ENCODE measurements at regions not wholly inside any gene's neighbourhood (a gene's known extent, or its start where the extent isn't known, plus 50 kb on each side); places are given as distances from the start of the nearest gene placed in this dataset.
"Not testable (repeated sequence)": the region's sequence is repeated elsewhere in the genome, so short reads cannot be mapped to it uniquely, and the experiment has no call there.

DNA sequence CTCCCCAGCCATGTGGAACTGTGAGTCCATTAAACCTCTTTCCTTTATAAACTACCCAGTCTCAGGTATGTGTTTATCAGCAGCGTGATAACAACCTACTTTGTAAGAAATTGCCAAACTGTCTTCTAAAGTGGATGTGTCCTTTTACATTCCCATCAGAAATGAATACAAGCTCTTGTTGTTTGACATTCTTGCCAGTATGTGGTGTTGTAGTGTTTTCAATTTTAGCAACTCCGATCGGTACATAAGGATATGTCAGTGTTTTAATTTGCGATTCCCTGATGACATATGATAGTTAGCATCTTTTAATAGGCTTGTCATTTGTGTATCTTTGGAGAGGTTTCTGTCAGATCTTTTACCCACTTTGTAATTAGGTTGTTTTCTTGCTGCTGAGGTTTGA, 1156.3 kb upstream of the CRIM1 start:
- Histone ChIP-seq H3K9me3 (ENCODE audit: insufficient read depth, low read depth) (no peaks in the 10 kb centered on the region), H3F3A (ENCODE audit: insufficient read depth, low read depth) (no peaks in the 10 kb centered on the region), H3K27me3 (ENCODE audit: insufficient read depth, low read depth) (no peaks in the 10 kb centered on the region), H3K4me2 (no peak overlapping the region), H3K9me2 (ENCODE audit: insufficient read depth) (no peaks in the 10 kb centered on the region), H4K20me1 (ENCODE audit: insufficient read depth) (no peaks in the 10 kb centered on the region), H3K4me3 (no peak overlapping the region), H2AFZ (no peak overlapping the region), H3K27ac (no peak overlapping the region), H3K79me2 (ENCODE audit: low read depth) (no peaks in the 10 kb centered on the region), H3K36me3 (ENCODE audit: low read depth) (no peaks in the 10 kb centered on the region), H3K4me1 (replicated peaks; ENCODE audit: insufficient read depth) (no peaks in the 10 kb centered on the region)
- CTCF ChIA-PET: no interaction called here
- DNase-seq: no peak
- BruUV-seq (replicated peaks): no TSS peak
- POLR2A ChIA-PET (ENCODE audit: unreplicated experiment): no interaction called here
- no peak for TF ChIP-seq EZH2 (IDR thresholded peaks at IDR 0.05; ENCODE audit: low read depth)
- TF ChIP-seq, protein P1, sequence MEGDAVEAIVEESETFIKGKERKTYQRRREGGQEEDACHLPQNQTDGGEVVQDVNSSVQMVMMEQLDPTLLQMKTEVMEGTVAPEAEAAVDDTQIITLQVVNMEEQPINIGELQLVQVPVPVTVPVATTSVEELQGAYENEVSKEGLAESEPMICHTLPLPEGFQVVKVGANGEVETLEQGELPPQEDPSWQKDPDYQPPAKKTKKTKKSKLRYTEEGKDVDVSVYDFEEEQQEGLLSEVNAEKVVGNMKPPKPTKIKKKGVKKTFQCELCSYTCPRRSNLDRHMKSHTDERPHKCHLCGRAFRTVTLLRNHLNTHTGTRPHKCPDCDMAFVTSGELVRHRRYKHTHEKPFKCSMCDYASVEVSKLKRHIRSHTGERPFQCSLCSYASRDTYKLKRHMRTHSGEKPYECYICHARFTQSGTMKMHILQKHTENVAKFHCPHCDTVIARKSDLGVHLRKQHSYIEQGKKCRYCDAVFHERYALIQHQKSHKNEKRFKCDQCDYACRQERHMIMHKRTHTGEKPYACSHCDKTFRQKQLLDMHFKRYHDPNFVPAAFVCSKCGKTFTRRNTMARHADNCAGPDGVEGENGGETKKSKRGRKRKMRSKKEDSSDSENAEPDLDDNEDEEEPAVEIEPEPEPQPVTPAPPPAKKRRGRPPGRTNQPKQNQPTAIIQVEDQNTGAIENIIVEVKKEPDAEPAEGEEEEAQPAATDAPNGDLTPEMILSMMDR (conservative IDR thresholded peaks at IDR 0.05): peak; percentile 33
- intact Hi-C loops (cut with micrococcal nuclease; ENCODE audit: unreplicated experiment): no loop called here

DNA sequence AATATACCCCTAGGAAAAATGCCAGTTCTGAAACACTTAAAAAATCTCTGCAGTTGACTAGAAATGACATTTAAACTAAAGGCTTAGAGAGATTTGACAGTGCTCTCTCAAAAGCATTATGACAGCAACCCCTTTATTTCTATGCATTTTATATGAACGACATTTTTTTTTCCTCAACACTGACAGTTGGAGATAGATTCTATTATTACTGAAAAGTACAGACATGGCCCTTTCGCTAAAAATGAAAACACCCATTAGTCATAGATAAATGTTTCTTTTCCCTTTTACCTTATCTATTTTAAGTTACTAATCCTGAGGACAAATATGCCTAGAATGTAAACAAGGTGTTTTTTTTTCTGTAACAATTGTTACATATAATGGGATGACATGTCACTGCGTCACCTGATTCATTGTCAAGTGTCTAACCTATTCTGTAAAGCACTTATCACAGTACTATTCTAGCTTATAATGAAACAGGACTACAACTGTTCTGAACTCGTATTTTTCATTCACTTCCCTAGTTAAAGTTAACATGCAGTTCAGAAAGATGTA, 1169.6 kb upstream of the CRIM1 start:
- no TSS peak for BruUV-seq (replicated peaks)
- Histone ChIP-seq H3K4me3 (no peak overlapping the region), H3K27me3 (ENCODE audit: insufficient read depth, low read depth) (no peaks in the 10 kb centered on the region), H3K4me1 (replicated peaks; ENCODE audit: insufficient read depth) (no peaks in the 10 kb centered on the region), H3K36me3 (ENCODE audit: low read depth) (no peaks in the 10 kb centered on the region), H3K9me3 (ENCODE audit: insufficient read depth, low read depth) (no peaks in the 10 kb centered on the region), H2AFZ (no peak overlapping the region), H3K79me2 (ENCODE audit: low read depth) (no peaks in the 10 kb centered on the region), H3K9me2 (ENCODE audit: insufficient read depth) (no peaks in the 10 kb centered on the region), H4K20me1 (ENCODE audit: insufficient read depth) (no peaks in the 10 kb centered on the region), H3F3A (ENCODE audit: insufficient read depth, low read depth) (no peaks in the 10 kb centered on the region), H3K27ac (no peak overlapping the region), H3K4me2 (no peak overlapping the region)
- intact Hi-C loops (cut with micrococcal nuclease; ENCODE audit: unreplicated experiment): no loop called here
- ChIA-PET CTCF (no interaction called here), POLR2A (ENCODE audit: unreplicated experiment) (no interaction called here)
- DNase-seq: no peak
- TF ChIP-seq EZH2 (IDR thresholded peaks at IDR 0.05; ENCODE audit: low read depth): no peak
- TF ChIP-seq, protein P1 (conservative IDR thresholded peaks at IDR 0.05): no peak

DNA sequence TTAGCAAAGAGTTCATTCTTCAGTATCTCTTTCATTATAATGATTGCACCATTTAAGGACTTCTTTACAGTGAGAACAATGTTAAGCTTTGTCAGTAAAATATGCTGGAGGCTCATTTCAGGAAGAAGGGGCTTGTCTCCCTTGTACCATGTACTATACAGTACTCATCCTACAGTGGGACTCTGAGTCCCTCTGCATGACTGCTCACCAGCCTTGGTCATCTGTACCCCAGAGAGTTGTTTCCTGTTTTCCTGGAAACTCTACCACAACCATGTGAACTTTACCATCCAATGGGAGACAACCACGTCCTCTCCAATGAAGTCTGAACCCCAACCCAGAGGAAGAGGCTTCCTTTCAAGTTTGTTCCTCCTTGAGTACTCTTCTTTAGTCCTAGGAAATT, 1171.1 kb upstream of the CRIM1 start:
- intact Hi-C loops (cut with micrococcal nuclease; ENCODE audit: unreplicated experiment): no loop called here
- CTCF ChIA-PET: no interaction called here
- POLR2A ChIA-PET (ENCODE audit: unreplicated experiment): no interaction called here
- Histone ChIP-seq H3K36me3 (ENCODE audit: low read depth) (no peaks in the 10 kb centered on the region), H3K79me2 (ENCODE audit: low read depth) (no peaks in the 10 kb centered on the region), H3K4me1 (replicated peaks; ENCODE audit: insufficient read depth) (no peaks in the 10 kb centered on the region), H3K4me2 (no peak overlapping the region), H3K9me3 (ENCODE audit: insufficient read depth, low read depth) (no peaks in the 10 kb centered on the region), H3K27ac (no peak overlapping the region), H3K4me3 (no peak overlapping the region), H3F3A (ENCODE audit: insufficient read depth, low read depth) (no peaks in the 10 kb centered on the region), H4K20me1 (ENCODE audit: insufficient read depth) (no peaks in the 10 kb centered on the region), H3K9me2 (ENCODE audit: insufficient read depth) (no peaks in the 10 kb centered on the region), H2AFZ (no peak overlapping the region), H3K27me3 (ENCODE audit: insufficient read depth, low read depth) (no peaks in the 10 kb centered on the region)
- BruUV-seq (replicated peaks): no TSS peak
- TF ChIP-seq, protein P1 (conservative IDR thresholded peaks at IDR 0.05): no peak
- no peak for TF ChIP-seq EZH2 (IDR thresholded peaks at IDR 0.05; ENCODE audit: low read depth)
- DNase-seq: no peak

DNA sequence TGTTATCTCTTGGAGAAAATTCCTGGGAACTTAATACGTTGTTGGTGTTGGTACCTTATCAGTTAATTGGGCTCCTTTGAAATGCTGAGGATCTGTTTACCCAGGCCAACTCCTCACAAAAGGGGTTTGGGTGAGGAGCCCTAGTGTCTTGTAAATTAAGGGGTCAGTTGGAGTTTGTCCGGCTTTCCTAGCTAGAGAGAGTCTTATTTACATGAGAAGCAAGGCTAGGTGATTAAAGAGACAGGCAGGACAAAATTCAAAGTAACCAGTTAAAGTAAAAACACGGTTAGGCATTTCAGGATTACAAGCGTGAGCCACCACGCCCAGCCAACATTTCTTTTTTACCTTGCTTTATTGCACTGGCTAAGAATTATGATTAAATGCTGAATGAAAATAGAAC, 1178.9 kb upstream of the CRIM1 start:
- CTCF ChIA-PET; H3F3A ChIP-seq (ENCODE audit: insufficient read depth, low read depth); H3K9me3 ChIP-seq (ENCODE audit: insufficient read depth, low read depth); H3K9me2 ChIP-seq (ENCODE audit: insufficient read depth); H3K27me3 ChIP-seq (ENCODE audit: insufficient read depth, low read depth); H3K4me2 ChIP-seq; H3K79me2 ChIP-seq (ENCODE audit: low read depth); H3K4me3 ChIP-seq; H3K27ac ChIP-seq; H3K4me1 ChIP-seq (replicated peaks; ENCODE audit: insufficient read depth); BruUV-seq (replicated peaks); H4K20me1 ChIP-seq (ENCODE audit: insufficient read depth); H2AFZ ChIP-seq; DNase-seq; H3K36me3 ChIP-seq (ENCODE audit: low read depth); intact Hi-C loops (cut with micrococcal nuclease; ENCODE audit: unreplicated experiment); POLR2A ChIA-PET (ENCODE audit: unreplicated experiment): not testable (repeated sequence)

Data from PC-9 (cell line).